Spleen (tissue), 7 donors: ENCODE measurements at regions not wholly inside any gene's neighbourhood (a gene's known extent, or its start where the extent isn't known, plus 50 kb on each side); places are given as distances from the start of the nearest gene placed in this dataset.

Experiments
- POLR2AphosphoS5 ChIP-seq, 3 donors: sonication (generic); formaldehyde crosslinking; IDR thresholded peaks; one replicate each; pipeline ENCODE4 v1.5.1; 2017; ENCODE audit warnings: antibody characterized with exemption in 3 of 3
- TF ChIP-seq, protein P1 (sequence below), 11 experiments: fragments of 200-600 bp in 7 of 11; fragments of 450-650 bp in 4 of 11; sonication (generic) in 4 of 11; IDR thresholded peaks in 8 of 11; conservative IDR thresholded peaks in 3 of 11; 1 replicate in 7 of 11; 2 replicates in 4 of 11; pipeline versions ENCODE4 v1.4.0 to v1.8.0; 2016 to 2021; ENCODE audit warnings: antibody characterized with exemption in 11 of 11, inconsistent platforms in 4 of 11, mild to moderate bottlenecking in 1 of 11
- donor health status: DM: no; HTN: no; CAD: no; lungs with moderate emphysema.
- donor health status: DM: no; HTN: no; CAD: no.
- donor health status: DM: no; HTN: no; CAD: no.

GRCh38 chr7:52287698-52288097, 747.7 kb upstream of the POM121L12 start:
- TF ChIP-seq, protein P1, sequence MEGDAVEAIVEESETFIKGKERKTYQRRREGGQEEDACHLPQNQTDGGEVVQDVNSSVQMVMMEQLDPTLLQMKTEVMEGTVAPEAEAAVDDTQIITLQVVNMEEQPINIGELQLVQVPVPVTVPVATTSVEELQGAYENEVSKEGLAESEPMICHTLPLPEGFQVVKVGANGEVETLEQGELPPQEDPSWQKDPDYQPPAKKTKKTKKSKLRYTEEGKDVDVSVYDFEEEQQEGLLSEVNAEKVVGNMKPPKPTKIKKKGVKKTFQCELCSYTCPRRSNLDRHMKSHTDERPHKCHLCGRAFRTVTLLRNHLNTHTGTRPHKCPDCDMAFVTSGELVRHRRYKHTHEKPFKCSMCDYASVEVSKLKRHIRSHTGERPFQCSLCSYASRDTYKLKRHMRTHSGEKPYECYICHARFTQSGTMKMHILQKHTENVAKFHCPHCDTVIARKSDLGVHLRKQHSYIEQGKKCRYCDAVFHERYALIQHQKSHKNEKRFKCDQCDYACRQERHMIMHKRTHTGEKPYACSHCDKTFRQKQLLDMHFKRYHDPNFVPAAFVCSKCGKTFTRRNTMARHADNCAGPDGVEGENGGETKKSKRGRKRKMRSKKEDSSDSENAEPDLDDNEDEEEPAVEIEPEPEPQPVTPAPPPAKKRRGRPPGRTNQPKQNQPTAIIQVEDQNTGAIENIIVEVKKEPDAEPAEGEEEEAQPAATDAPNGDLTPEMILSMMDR (IDR thresholded peaks at IDR 0.05 in 8 of 11, conservative IDR thresholded peaks at IDR 0.05 in 3 of 11), result no peak
- TF ChIP-seq POLR2AphosphoS5 (IDR thresholded peaks at IDR 0.05), result no peak
